ENCODE measurements at regions not wholly inside any gene's neighbourhood (a gene's known extent, or its start where the extent isn't known, plus 50 kb on each side); places are given as distances from the start of the nearest gene placed in this dataset.

- TF ChIP-seq, protein P1, sequence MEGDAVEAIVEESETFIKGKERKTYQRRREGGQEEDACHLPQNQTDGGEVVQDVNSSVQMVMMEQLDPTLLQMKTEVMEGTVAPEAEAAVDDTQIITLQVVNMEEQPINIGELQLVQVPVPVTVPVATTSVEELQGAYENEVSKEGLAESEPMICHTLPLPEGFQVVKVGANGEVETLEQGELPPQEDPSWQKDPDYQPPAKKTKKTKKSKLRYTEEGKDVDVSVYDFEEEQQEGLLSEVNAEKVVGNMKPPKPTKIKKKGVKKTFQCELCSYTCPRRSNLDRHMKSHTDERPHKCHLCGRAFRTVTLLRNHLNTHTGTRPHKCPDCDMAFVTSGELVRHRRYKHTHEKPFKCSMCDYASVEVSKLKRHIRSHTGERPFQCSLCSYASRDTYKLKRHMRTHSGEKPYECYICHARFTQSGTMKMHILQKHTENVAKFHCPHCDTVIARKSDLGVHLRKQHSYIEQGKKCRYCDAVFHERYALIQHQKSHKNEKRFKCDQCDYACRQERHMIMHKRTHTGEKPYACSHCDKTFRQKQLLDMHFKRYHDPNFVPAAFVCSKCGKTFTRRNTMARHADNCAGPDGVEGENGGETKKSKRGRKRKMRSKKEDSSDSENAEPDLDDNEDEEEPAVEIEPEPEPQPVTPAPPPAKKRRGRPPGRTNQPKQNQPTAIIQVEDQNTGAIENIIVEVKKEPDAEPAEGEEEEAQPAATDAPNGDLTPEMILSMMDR (IDR thresholded peaks at IDR 0.05), result no peak
- TF ChIP-seq POLR2A (IDR thresholded peaks at IDR 0.05) (no peak), POLR2AphosphoS5 (IDR thresholded peaks at IDR 0.05) (no peak)
These were observed 356.4 kb upstream of the SLC39A10 start for GRCh38 chr2:195300631-195301030.

Measured in sigmoid colon (tissue), 4 donors.